ENCODE measurements at regions not wholly inside any gene's neighbourhood (a gene's known extent, or its start where the extent isn't known, plus 50 kb on each side); places are given as distances from the start of the nearest gene placed in this dataset.

DNA sequence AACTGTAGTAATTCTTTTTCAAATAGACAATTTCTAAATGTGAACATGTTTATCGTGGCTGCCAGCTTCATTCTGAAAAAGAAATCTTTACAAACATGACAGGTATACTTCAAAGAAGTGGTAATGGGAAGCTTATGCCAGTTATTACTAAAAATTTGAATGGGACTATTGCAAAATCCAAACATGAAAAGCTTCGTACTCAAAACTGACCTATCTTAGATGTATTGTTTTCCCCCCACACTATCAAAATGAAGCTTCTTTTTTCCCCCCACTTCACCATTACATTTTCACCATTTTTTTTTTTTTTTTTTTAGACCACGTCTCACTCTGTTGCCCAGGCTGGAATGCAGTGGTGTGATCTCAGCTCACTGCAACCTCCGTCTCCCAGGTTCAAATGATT lies 50.4 kb upstream of the SERTAD2 start:
- H3K9me3 ChIP-seq = no peaks in the 10 kb centered on the region
- no peak overlapping the region for H3K4me3 ChIP-seq
- peaks cover 0 to 1% (median 0%) of the 10 kb centered on the region in 4 donors for H3K4me1 ChIP-seq
- TF ChIP-seq, protein P1, sequence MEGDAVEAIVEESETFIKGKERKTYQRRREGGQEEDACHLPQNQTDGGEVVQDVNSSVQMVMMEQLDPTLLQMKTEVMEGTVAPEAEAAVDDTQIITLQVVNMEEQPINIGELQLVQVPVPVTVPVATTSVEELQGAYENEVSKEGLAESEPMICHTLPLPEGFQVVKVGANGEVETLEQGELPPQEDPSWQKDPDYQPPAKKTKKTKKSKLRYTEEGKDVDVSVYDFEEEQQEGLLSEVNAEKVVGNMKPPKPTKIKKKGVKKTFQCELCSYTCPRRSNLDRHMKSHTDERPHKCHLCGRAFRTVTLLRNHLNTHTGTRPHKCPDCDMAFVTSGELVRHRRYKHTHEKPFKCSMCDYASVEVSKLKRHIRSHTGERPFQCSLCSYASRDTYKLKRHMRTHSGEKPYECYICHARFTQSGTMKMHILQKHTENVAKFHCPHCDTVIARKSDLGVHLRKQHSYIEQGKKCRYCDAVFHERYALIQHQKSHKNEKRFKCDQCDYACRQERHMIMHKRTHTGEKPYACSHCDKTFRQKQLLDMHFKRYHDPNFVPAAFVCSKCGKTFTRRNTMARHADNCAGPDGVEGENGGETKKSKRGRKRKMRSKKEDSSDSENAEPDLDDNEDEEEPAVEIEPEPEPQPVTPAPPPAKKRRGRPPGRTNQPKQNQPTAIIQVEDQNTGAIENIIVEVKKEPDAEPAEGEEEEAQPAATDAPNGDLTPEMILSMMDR (IDR thresholded peaks at IDR 0.05) = no peak
- TF ChIP-seq POLR2A (IDR thresholded peaks at IDR 0.05) = no peak
- DNase-seq = no peak
- H3K27me3 ChIP-seq = no peaks in the 10 kb centered on the region
- H3K36me3 ChIP-seq = no peaks in the 10 kb centered on the region
- H3K27ac ChIP-seq = no peak overlapping the region

DNA sequence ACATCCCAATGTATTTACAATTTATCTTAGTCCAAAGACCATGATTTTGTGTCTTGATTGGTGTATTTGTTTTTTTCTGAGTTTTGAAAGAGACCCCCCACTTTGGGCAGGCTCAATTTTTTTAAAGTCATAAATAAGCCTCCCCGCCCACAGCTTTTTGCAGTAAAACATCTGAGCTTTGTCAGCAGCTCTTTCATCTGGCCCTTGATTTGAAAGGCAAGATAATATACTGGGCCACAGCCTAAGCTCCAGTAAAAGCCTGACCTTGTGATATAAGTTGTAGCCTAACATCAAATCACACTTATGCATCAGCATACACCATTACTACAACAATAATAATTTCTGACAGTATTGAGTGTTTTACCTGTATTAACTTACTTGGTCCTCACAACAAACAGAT lies 51.3 kb upstream of the SERTAD2 start:
- H3K36me3 ChIP-seq = no peaks in the 10 kb centered on the region
- no peak overlapping the region for H3K4me3 ChIP-seq
- no peak for DNase-seq
- no peaks in the 10 kb centered on the region for H3K27me3 ChIP-seq
- TF ChIP-seq POLR2A (IDR thresholded peaks at IDR 0.05) = no peak
- TF ChIP-seq, protein P1 (IDR thresholded peaks at IDR 0.05) = no peak
- H3K9me3 ChIP-seq = no peaks in the 10 kb centered on the region
- H3K27ac ChIP-seq = no peak overlapping the region
- no peaks in the 10 kb centered on the region for H3K4me1 ChIP-seq

DNA sequence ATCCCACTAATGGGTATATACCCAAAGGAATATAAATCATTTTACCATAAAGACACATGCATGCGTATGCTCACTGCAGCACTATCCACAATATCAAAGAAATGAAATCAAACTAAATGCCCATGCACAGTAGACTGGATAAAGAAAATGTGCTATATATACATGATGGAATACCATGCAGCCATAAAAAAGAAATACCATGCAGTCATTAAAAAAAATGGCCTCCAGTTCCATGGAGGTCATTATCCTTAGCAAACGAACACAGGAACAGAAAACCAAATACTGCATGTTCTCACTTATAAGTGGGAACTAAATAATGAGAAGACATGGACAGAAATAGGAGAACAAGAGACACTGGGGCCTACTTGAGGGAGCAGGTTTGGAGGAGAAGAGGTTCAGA lies 53.6 kb upstream of the SERTAD2 start:
- no peaks in the 10 kb centered on the region for H3K9me3 ChIP-seq
- no peaks in the 10 kb centered on the region for H3K4me1 ChIP-seq
- no peak for TF ChIP-seq POLR2A (IDR thresholded peaks at IDR 0.05)
- TF ChIP-seq, protein P1 (IDR thresholded peaks at IDR 0.05) = no peak
- DNase-seq = no peak
- no peak overlapping the region for H3K4me3 ChIP-seq
- no peaks in the 10 kb centered on the region for H3K27me3 ChIP-seq
- no peak overlapping the region for H3K27ac ChIP-seq
- H3K36me3 ChIP-seq = no peaks in the 10 kb centered on the region

DNA sequence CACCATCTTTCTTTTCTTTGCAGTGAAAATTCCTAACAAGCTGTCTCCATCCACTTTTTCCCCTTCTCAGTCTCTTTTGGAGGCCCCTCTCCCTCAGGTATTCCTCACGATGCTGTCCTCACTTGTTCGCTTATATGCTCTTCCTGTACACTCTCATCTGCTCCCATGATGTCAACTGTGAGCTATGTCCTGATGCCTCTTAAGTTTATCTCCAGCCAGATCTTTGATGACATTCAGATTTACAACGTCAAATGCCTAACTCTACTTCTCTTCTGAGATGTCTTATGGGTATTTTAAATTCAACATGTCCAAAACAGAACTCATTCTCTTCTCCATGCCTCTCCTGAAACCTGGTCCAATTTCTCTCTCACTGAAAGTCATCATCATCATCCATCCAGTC lies 55.1 kb upstream of the SERTAD2 start:
- no peaks in the 10 kb centered on the region for H3K27me3 ChIP-seq
- H3K4me3 ChIP-seq = no peak overlapping the region
- TF ChIP-seq POLR2A (IDR thresholded peaks at IDR 0.05) = no peak
- TF ChIP-seq, protein P1 (IDR thresholded peaks at IDR 0.05) = no peak

DNA sequence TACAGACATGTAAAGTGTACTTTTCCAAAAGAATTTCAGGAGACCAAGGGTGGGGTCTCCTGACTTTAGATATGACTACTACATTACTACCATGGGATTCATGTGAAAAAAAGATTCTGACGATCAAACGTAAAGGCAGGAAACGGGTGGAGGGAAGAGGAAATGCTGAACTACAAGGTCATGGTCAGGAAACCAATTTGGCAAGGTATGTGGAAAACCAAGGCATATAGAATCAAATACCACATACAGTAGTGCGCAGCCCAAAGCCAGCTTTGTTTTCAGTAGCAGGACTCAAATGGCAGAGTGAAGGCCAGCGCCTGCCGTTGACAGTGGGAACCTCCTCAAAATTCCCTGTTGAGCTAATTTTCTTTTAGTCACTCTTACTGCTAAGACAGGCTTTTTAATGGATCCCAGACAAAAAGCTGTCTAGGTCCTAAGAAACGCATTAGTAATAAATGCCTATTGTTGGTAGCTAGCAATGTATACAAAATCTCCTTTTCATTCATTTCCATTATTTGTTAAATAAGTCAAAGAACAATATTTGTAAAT lies 57.6 kb upstream of the SERTAD2 start:
- Histone ChIP-seq H3K36me3 (no peaks in the 10 kb centered on the region), H3K4me3 (no peak overlapping the region), H3K27ac (no peak overlapping the region), H3K4me1 (no peaks in the 10 kb centered on the region), H3K27me3 (no peaks in the 10 kb centered on the region), H3K9me3 (no peaks in the 10 kb centered on the region)
- no peak for DNase-seq
- TF ChIP-seq POLR2A (IDR thresholded peaks at IDR 0.05) = no peak
- TF ChIP-seq, protein P1 (IDR thresholded peaks at IDR 0.05) = no peak

More for the DNA sequence above, 55.1 kb upstream of the SERTAD2 start:
- no peak for DNase-seq
- Histone ChIP-seq H3K36me3 (no peaks in the 10 kb centered on the region), H3K4me1 (no peaks in the 10 kb centered on the region), H3K9me3 (no peaks in the 10 kb centered on the region), H3K27ac (no peak overlapping the region)

DNA sequence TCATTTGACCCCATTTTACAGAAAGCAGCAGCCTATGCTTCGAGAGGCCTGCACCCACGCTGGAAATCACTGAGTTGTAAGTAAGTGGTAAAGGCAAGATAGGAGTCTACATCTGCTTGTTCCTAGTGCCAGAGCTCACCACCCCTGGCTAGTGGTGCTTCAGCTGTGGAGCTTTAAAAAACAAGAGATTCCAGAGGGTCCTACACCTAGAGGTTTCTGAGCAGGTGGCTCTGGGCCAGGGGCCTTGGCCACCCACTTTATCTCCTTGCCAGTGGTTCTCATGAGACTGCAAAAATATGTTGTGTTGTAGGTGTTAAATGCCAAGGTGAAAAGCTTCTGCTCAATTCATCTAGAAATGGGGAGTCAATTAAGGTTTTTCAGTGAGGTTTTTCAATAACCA lies 60.0 kb upstream of the SERTAD2 start:
- no peaks in the 10 kb centered on the region for H3K27me3 ChIP-seq
- DNase-seq = no peak
- H3K36me3 ChIP-seq = no peaks in the 10 kb centered on the region
- no peak overlapping the region for H3K27ac ChIP-seq
- H3K4me1 ChIP-seq = no peaks in the 10 kb centered on the region
- H3K9me3 ChIP-seq = no peaks in the 10 kb centered on the region
- H3K4me3 ChIP-seq = no peak overlapping the region
- TF ChIP-seq, protein P1 (IDR thresholded peaks at IDR 0.05) = no peak
- no peak for TF ChIP-seq POLR2A (IDR thresholded peaks at IDR 0.05)
